ENCODE measurements at regions not wholly inside any gene's neighbourhood (a gene's known extent, or its start where the extent isn't known, plus 50 kb on each side); places are given as distances from the start of the nearest gene placed in this dataset.

DNA sequence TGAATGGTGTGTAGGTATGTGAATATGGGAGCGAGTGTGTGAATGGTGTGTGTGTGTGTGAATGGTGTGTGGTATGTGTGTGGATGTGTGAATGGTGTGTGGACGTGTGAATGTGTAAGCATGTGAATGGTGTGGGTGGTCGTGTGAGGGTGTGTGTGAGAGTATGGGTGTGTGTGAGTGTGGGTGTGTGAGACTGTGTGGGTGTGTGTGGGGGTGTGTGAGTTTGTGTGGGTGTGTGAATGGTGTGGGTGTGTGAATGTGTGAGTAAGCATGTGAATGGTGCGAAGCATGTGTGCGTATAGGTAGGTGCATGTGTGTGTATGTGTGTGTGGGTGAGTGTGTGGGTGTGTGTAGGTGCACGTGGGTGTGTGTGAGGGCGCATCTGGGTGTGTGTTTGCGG, 160.7 kb upstream of the COBL start:
- Histone ChIP-seq H3K4me3 (no peak overlapping the region), H4K20me1 (ENCODE audit: insufficient read depth) (no peaks in the 10 kb centered on the region), H3K27me3 (ENCODE audit: insufficient read depth, low read depth) (peaks cover 85% of the 10 kb centered on the region), H3K9me3 (ENCODE audit: insufficient read depth, low read depth) (no peaks in the 10 kb centered on the region), H2AFZ (no peak overlapping the region), H3F3A (ENCODE audit: insufficient read depth, low read depth) (no peaks in the 10 kb centered on the region), H3K9me2 (ENCODE audit: insufficient read depth) (no peaks in the 10 kb centered on the region), H3K4me2 (no peak overlapping the region), H3K36me3 (ENCODE audit: low read depth) (no peaks in the 10 kb centered on the region), H3K4me1 (replicated peaks; ENCODE audit: insufficient read depth) (no peaks in the 10 kb centered on the region), H3K27ac (no peak overlapping the region), H3K79me2 (ENCODE audit: low read depth) (no peaks in the 10 kb centered on the region)
- no peak for TF ChIP-seq EZH2 (IDR thresholded peaks at IDR 0.05; ENCODE audit: low read depth)
- TF ChIP-seq, protein P1, sequence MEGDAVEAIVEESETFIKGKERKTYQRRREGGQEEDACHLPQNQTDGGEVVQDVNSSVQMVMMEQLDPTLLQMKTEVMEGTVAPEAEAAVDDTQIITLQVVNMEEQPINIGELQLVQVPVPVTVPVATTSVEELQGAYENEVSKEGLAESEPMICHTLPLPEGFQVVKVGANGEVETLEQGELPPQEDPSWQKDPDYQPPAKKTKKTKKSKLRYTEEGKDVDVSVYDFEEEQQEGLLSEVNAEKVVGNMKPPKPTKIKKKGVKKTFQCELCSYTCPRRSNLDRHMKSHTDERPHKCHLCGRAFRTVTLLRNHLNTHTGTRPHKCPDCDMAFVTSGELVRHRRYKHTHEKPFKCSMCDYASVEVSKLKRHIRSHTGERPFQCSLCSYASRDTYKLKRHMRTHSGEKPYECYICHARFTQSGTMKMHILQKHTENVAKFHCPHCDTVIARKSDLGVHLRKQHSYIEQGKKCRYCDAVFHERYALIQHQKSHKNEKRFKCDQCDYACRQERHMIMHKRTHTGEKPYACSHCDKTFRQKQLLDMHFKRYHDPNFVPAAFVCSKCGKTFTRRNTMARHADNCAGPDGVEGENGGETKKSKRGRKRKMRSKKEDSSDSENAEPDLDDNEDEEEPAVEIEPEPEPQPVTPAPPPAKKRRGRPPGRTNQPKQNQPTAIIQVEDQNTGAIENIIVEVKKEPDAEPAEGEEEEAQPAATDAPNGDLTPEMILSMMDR (conservative IDR thresholded peaks at IDR 0.05) = no peak
- intact Hi-C loops (cut with micrococcal nuclease; ENCODE audit: unreplicated experiment) = no loop called here
- BruUV-seq (replicated peaks) = no TSS peak
- CTCF ChIA-PET = no interaction called here
- POLR2A ChIA-PET (ENCODE audit: unreplicated experiment) = no interaction called here
- no peak for DNase-seq

DNA sequence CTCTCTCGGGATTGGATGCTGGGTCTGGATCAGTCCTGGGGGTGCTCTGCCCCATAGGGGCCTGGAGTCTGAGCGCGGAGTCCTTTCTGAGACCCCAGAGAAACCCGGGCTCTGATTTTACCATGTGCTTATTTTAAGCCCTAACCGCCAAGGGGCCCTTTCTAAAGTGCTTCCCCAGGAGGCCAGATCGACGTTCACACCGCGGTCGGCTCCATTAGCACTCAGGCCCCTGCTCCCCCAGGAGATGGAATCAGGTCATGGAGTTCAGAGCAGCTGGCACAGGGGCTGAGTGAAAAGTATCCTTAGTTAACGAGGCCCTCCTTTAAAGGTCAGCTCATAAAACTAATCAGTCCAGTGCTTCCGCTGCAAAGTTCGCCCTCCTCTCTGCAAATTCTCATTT, 159.4 kb upstream of the COBL start:
- no peak overlapping the region for H3K27ac ChIP-seq
- H3K27me3 ChIP-seq (ENCODE audit: insufficient read depth, low read depth) = peaks cover 94% of the 10 kb centered on the region
- no peaks in the 10 kb centered on the region for H3F3A ChIP-seq (ENCODE audit: insufficient read depth, low read depth)
- H3K79me2 ChIP-seq (ENCODE audit: low read depth) = no peaks in the 10 kb centered on the region
- intact Hi-C loops (cut with micrococcal nuclease; ENCODE audit: unreplicated experiment) = no loop called here
- no peaks in the 10 kb centered on the region for H3K9me2 ChIP-seq (ENCODE audit: insufficient read depth)
- POLR2A ChIA-PET (ENCODE audit: unreplicated experiment) = no interaction called here
- H3K36me3 ChIP-seq (ENCODE audit: low read depth) = no peaks in the 10 kb centered on the region
- TF ChIP-seq, protein P1 (conservative IDR thresholded peaks at IDR 0.05) = no peak
- no peak for TF ChIP-seq EZH2 (IDR thresholded peaks at IDR 0.05; ENCODE audit: low read depth)
- no peaks in the 10 kb centered on the region for H3K4me1 ChIP-seq (replicated peaks; ENCODE audit: insufficient read depth)
- H3K4me3 ChIP-seq = no peak overlapping the region
- H4K20me1 ChIP-seq (ENCODE audit: insufficient read depth) = no peaks in the 10 kb centered on the region
- no TSS peak for BruUV-seq (replicated peaks)
- no peak overlapping the region for H2AFZ ChIP-seq
- no peak overlapping the region for H3K4me2 ChIP-seq
- CTCF ChIA-PET = no interaction called here
- H3K9me3 ChIP-seq (ENCODE audit: insufficient read depth, low read depth) = no peaks in the 10 kb centered on the region
- DNase-seq = no peak

DNA sequence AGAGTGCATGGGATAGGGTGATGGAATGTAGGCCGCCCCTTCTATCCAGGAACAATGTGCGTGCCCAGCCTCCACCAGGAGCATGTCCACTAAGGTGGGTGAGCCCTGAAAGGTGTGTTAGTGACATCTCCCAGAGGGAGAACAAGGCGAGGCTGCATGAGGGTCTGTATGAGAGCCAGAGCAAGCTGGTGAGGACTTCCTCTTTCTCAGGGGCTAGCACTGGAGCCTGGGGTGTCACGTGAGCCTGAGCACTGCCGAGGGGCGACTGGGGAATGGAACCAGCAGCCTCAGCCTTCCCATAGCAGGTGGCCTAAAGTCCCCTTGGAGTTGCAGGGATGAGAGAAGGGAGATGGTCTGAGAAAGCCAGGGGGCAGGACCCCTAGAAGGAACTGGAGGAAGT, 156.3 kb upstream of the COBL start:
- peaks cover 96% of the 10 kb centered on the region for H3K27me3 ChIP-seq (ENCODE audit: insufficient read depth, low read depth)
- CTCF ChIA-PET = no interaction called here

DNA sequence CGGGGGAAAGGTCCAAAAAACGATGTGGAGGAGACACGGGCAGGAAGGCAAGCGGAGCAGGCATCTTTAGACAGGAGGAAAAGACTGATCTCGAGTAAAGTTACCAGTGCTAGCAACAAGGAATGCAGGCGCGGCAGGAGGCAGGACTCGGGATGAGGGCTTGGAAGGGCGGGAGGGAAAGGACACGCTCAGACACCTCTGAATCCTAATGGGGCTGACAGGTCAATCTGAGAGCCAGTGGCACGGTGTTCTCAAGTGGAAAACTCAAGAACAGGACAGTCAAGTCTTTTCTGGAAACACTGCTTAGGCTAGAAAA, 155.3 kb upstream of the COBL start:
- ChIA-PET CTCF (no interaction called here), POLR2A (ENCODE audit: unreplicated experiment) (no interaction called here)
- Histone ChIP-seq H3K36me3 (ENCODE audit: low read depth) (no peaks in the 10 kb centered on the region), H3K27ac (no peak overlapping the region), H2AFZ (no peak overlapping the region; the same call in 1 of the 2 replicates), H3F3A (ENCODE audit: insufficient read depth, low read depth) (no peaks in the 10 kb centered on the region), H3K27me3 (ENCODE audit: insufficient read depth, low read depth) (peaks cover 99% of the 10 kb centered on the region), H4K20me1 (ENCODE audit: insufficient read depth) (no peaks in the 10 kb centered on the region), H3K4me2 (no peak overlapping the region), H3K9me2 (ENCODE audit: insufficient read depth) (no peaks in the 10 kb centered on the region), H3K9me3 (ENCODE audit: insufficient read depth, low read depth) (no peaks in the 10 kb centered on the region), H3K4me1 (replicated peaks; ENCODE audit: insufficient read depth) (no peaks in the 10 kb centered on the region), H3K79me2 (ENCODE audit: low read depth) (no peaks in the 10 kb centered on the region), H3K4me3 (no peak overlapping the region)
- no peak for TF ChIP-seq EZH2 (IDR thresholded peaks at IDR 0.05; ENCODE audit: low read depth)
- TF ChIP-seq, protein P1 (conservative IDR thresholded peaks at IDR 0.05) = no peak
- no peak for DNase-seq
- BruUV-seq (replicated peaks) = no TSS peak
- intact Hi-C loops (cut with micrococcal nuclease; ENCODE audit: unreplicated experiment) = no loop called here

More for the DNA sequence above, 156.3 kb upstream of the COBL start:
- no peaks in the 10 kb centered on the region for H3K4me1 ChIP-seq (replicated peaks; ENCODE audit: insufficient read depth)
- no peaks in the 10 kb centered on the region for H3K36me3 ChIP-seq (ENCODE audit: low read depth)
- BruUV-seq (replicated peaks) = no TSS peak
- no peaks in the 10 kb centered on the region for H3K9me2 ChIP-seq (ENCODE audit: insufficient read depth)
- no peaks in the 10 kb centered on the region for H3K79me2 ChIP-seq (ENCODE audit: low read depth)
- DNase-seq = no peak
- TF ChIP-seq EZH2 (IDR thresholded peaks at IDR 0.05; ENCODE audit: low read depth) = no peak
- POLR2A ChIA-PET (ENCODE audit: unreplicated experiment) = no interaction called here
- no peaks in the 10 kb centered on the region for H4K20me1 ChIP-seq (ENCODE audit: insufficient read depth)
- H3K4me2 ChIP-seq = no peak overlapping the region
- H3K4me3 ChIP-seq = no peak overlapping the region
- H3K9me3 ChIP-seq (ENCODE audit: insufficient read depth, low read depth) = no peaks in the 10 kb centered on the region
- H2AFZ ChIP-seq = no peak overlapping the region
- intact Hi-C loops (cut with micrococcal nuclease; ENCODE audit: unreplicated experiment) = no loop called here
- H3F3A ChIP-seq (ENCODE audit: insufficient read depth, low read depth) = no peaks in the 10 kb centered on the region
- H3K27ac ChIP-seq = no peak overlapping the region
